Astrocyte (in vitro differentiated cells and primary cell): ENCODE measurements at regions not wholly inside any gene's neighbourhood (a gene's known extent, or its start where the extent isn't known, plus 50 kb on each side); places are given as distances from the start of the nearest gene placed in this dataset.

Experiments
- EZH2 ChIP-seq: IDR thresholded peaks from 2 replicates; pipeline ENCODE4 v1.6.1; 2012; ENCODE audit warnings: mild to moderate bottlenecking, low read length, inconsistent platforms; ENCODE audit not compliant: insufficient read depth
- TF ChIP-seq, protein P1 (sequence below): IDR thresholded peaks from 2 replicates; pipeline ENCODE4 v1.5.1; 2011; ENCODE audit warnings: low read depth, mild to moderate bottlenecking, inconsistent platforms, low read length, moderate library complexity; ENCODE audit not compliant: insufficient read depth

DNA sequence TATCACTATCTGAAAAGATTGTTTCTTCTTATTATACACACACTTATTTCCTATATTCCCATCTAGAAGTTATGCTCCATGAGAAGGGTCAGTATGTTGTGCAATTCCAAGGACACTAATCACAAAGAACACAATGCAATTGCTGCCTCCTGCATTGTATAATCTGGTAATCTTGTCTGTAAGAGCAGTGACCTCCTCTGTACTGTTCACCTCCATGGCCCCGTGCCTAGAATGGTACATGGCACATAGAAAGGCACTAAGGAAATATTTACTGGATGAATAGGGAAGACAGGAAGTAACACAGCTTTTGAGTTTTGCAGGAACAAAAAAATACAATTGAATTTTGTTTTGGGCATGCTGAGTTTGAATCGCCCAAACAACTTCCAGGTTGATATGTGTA lies 214.6 kb upstream of the SALL1 start:
- TF ChIP-seq, protein P1, sequence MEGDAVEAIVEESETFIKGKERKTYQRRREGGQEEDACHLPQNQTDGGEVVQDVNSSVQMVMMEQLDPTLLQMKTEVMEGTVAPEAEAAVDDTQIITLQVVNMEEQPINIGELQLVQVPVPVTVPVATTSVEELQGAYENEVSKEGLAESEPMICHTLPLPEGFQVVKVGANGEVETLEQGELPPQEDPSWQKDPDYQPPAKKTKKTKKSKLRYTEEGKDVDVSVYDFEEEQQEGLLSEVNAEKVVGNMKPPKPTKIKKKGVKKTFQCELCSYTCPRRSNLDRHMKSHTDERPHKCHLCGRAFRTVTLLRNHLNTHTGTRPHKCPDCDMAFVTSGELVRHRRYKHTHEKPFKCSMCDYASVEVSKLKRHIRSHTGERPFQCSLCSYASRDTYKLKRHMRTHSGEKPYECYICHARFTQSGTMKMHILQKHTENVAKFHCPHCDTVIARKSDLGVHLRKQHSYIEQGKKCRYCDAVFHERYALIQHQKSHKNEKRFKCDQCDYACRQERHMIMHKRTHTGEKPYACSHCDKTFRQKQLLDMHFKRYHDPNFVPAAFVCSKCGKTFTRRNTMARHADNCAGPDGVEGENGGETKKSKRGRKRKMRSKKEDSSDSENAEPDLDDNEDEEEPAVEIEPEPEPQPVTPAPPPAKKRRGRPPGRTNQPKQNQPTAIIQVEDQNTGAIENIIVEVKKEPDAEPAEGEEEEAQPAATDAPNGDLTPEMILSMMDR = no peak
- no peak for TF ChIP-seq EZH2
